ENCODE measurements at regions not wholly inside any gene's neighbourhood (a gene's known extent, or its start where the extent isn't known, plus 50 kb on each side); places are given as distances from the start of the nearest gene placed in this dataset.

- TF ChIP-seq CTCF (IDR thresholded peaks at IDR 0.05; ENCODE audit: poor library complexity, severe bottlenecking), result no peak
- ATAC-seq (ENCODE audit: low read depth), result no peak
- H3K27me3 ChIP-seq (ENCODE audit: insufficient read depth, poor library complexity, severe bottlenecking), result no peaks in the 10 kb centered on the region
- H3K9me3 ChIP-seq (ENCODE audit: severe bottlenecking), result no peaks in the 10 kb centered on the region
- no peak overlapping the region for H3K4me3 ChIP-seq (ENCODE audit: severe bottlenecking)
- no peak overlapping the region for H3K27ac ChIP-seq (ENCODE audit: poor library complexity, severe bottlenecking)
- no peak for DNase-seq (ENCODE audit: low spot score)
- no peaks in the 10 kb centered on the region for H3K36me3 ChIP-seq (ENCODE audit: low read depth)
- no peaks in the 10 kb centered on the region for H3K4me1 ChIP-seq (ENCODE audit: insufficient read depth, poor library complexity, severe bottlenecking)
These were observed 436.9 kb downstream of the KDM5D start for GRCh38 chrY:19307627-19308026.

GRCh38 chrY:19303136-19303535, 441.4 kb downstream of the KDM5D start:
- Histone ChIP-seq H3K4me3 (ENCODE audit: severe bottlenecking) (no peak overlapping the region), H3K9me3 (ENCODE audit: severe bottlenecking) (no peaks in the 10 kb centered on the region), H3K27ac (ENCODE audit: poor library complexity, severe bottlenecking) (no peak overlapping the region), H3K27me3 (ENCODE audit: insufficient read depth, poor library complexity, severe bottlenecking) (no peaks in the 10 kb centered on the region), H3K36me3 (ENCODE audit: low read depth) (no peaks in the 10 kb centered on the region), H3K4me1 (ENCODE audit: insufficient read depth, poor library complexity, severe bottlenecking) (no peaks in the 10 kb centered on the region)
- no peak for DNase-seq (ENCODE audit: low spot score)
- TF ChIP-seq CTCF (IDR thresholded peaks at IDR 0.05; ENCODE audit: poor library complexity, severe bottlenecking), result no peak
- no peak for ATAC-seq (ENCODE audit: low read depth)

- Histone ChIP-seq H3K36me3 (ENCODE audit: low read depth) (no peaks in the 10 kb centered on the region), H3K4me3 (ENCODE audit: severe bottlenecking) (no peak overlapping the region), H3K27me3 (ENCODE audit: insufficient read depth, poor library complexity, severe bottlenecking) (no peaks in the 10 kb centered on the region), H3K4me1 (ENCODE audit: insufficient read depth, poor library complexity, severe bottlenecking) (no peaks in the 10 kb centered on the region), H3K27ac (ENCODE audit: poor library complexity, severe bottlenecking) (no peak overlapping the region), H3K9me3 (ENCODE audit: severe bottlenecking) (no peaks in the 10 kb centered on the region)
- no peak for DNase-seq (ENCODE audit: low spot score)
- ATAC-seq (ENCODE audit: low read depth), result no peak
- no peak for TF ChIP-seq CTCF (IDR thresholded peaks at IDR 0.05; ENCODE audit: poor library complexity, severe bottlenecking)
These were observed 453.6 kb downstream of the KDM5D start for GRCh38 chrY:19290925-19291324.

GRCh38 chrY:19274076-19274475, 470.4 kb downstream of the KDM5D start:
- Histone ChIP-seq H3K36me3 (ENCODE audit: low read depth) (no peaks in the 10 kb centered on the region), H3K27me3 (ENCODE audit: insufficient read depth, poor library complexity, severe bottlenecking) (no peaks in the 10 kb centered on the region), H3K9me3 (ENCODE audit: severe bottlenecking) (no peaks in the 10 kb centered on the region), H3K27ac (ENCODE audit: poor library complexity, severe bottlenecking) (no peak overlapping the region), H3K4me1 (ENCODE audit: insufficient read depth, poor library complexity, severe bottlenecking) (peaks cover 7% of the 10 kb centered on the region), H3K4me3 (ENCODE audit: severe bottlenecking) (no peak overlapping the region)
- DNase-seq (ENCODE audit: low spot score) (no peak), ATAC-seq (ENCODE audit: low read depth) (no peak)
- TF ChIP-seq CTCF (IDR thresholded peaks at IDR 0.05; ENCODE audit: poor library complexity, severe bottlenecking), result no peak

GRCh38 chrY:19268331-19268730, 476.2 kb downstream of the KDM5D start:
- TF ChIP-seq CTCF (IDR thresholded peaks at IDR 0.05; ENCODE audit: poor library complexity, severe bottlenecking), result no peak
- no peaks in the 10 kb centered on the region for H3K9me3 ChIP-seq (ENCODE audit: severe bottlenecking)
- peak overlapping the region; percentile 94 for H3K27ac ChIP-seq (ENCODE audit: poor library complexity, severe bottlenecking)
- peak; percentile 59 for DNase-seq (ENCODE audit: low spot score)
- H3K4me3 ChIP-seq (ENCODE audit: severe bottlenecking), result no peak overlapping the region
- peaks cover 40% of the 10 kb centered on the region for H3K4me1 ChIP-seq (ENCODE audit: insufficient read depth, poor library complexity, severe bottlenecking)
- no peaks in the 10 kb centered on the region for H3K36me3 ChIP-seq (ENCODE audit: low read depth)
- no peaks in the 10 kb centered on the region for H3K27me3 ChIP-seq (ENCODE audit: insufficient read depth, poor library complexity, severe bottlenecking)
- peak; percentile 92 for ATAC-seq (ENCODE audit: low read depth)
